B cell (primary cell): ENCODE measurements at regions not wholly inside any gene's neighbourhood (a gene's known extent, or its start where the extent isn't known, plus 50 kb on each side); places are given as distances from the start of the nearest gene placed in this dataset.

Experiments used
- ATAC-seq: fragments of 200-7000 bp; cut with Tn5 transposase; one replicate; pipeline ENCODE4 v1.10.0; 2021; ENCODE audit warnings: low read depth, mild to moderate bottlenecking, moderate number of reproducible peaks, moderate library complexity
- CTCF ChIA-PET: fragments of 350-600 bp; sonication (Branson Sonifier 250); formaldehyde crosslinking; loops from one replicate; lab custom pipeline; 2021; ENCODE audit warnings: antibody characterized with exemption, inconsistent platforms; lab: Charles Lee
- POLR2A ChIA-PET: fragments of 350-600 bp; sonication (Branson Sonifier 250); formaldehyde crosslinking; loops from one replicate; lab custom pipeline; 2021; ENCODE audit warnings: antibody characterized with exemption; lab: Charles Lee
- DNase-seq: peaks from one replicate; pipeline ENCODE4 v3.0.0; 2013
- H2AFZ ChIP-seq: 2 replicates; pipeline ENCODE4 v1.6.1; 2012; ENCODE audit warnings: mild to moderate bottlenecking, low read depth, low read length; ENCODE audit not compliant: insufficient read depth, poor library complexity, severe bottlenecking
- H3K27ac ChIP-seq, 2 donors: 1 replicate in 1 of 2; 2 replicates in 1 of 2; pipeline ENCODE4 v1.5.1; 2012 to 2013; ENCODE audit warnings: low read length in 2 of 2, mild to moderate bottlenecking in 2 of 2, moderate library complexity in 1 of 2
- H3K27me3 ChIP-seq, 4 experiments: fragments of 200-600 bp in 1 of 4; sonication (generic) in 1 of 4; replicated peaks in 1 of 4; 1 replicate in 2 of 4; 2 replicates in 2 of 4; pipeline versions ENCODE4 v1.6.1 to v1.7.0; 2013 to 2016; ENCODE audit warnings: low read length in 3 of 4, mild to moderate bottlenecking in 2 of 4, mixed read lengths in 1 of 4, moderate library complexity in 1 of 4; ENCODE audit not compliant: insufficient read depth in 4 of 4, control insufficient read depth in 3 of 4; ENCODE audit errors: control extremely low read depth in 1 of 4
- H3K36me3 ChIP-seq, 2 experiments: replicated peaks in 1 of 2; 1 replicate in 1 of 2; 2 replicates in 1 of 2; pipeline versions ENCODE4 v1.6.1 to v1.7.1; 2013; ENCODE audit warnings: low read length in 1 of 2; ENCODE audit not compliant: insufficient read depth in 2 of 2, control insufficient read depth in 1 of 2; ENCODE audit errors: control extremely low read depth in 1 of 2, extremely low read depth in 1 of 2
- H3K4me1 ChIP-seq, 2 donors: fragments of 200-600 bp in 1 of 2; sonication (generic) in 1 of 2; 1 replicate in 1 of 2; 2 replicates in 1 of 2; pipeline versions ENCODE4 v1.5.1 to v1.6.1; 2013 to 2017; ENCODE audit warnings: low read length in 2 of 2; ENCODE audit not compliant: control insufficient read depth in 2 of 2, insufficient read depth in 2 of 2
- H3K4me2 ChIP-seq: replicated peaks from 2 replicates; pipeline ENCODE3; 2012; ENCODE audit warnings: mild to moderate bottlenecking, low read depth, low read length; ENCODE audit not compliant: poor library complexity, severe bottlenecking
- H3K4me3 ChIP-seq, 5 experiments: fragments of 200-600 bp in 1 of 5; sonication (generic) in 1 of 5; 1 replicate in 3 of 5; 2 replicates in 2 of 5; pipeline versions ENCODE4 v1.5.1 to v1.7.0; 2011 to 2016; ENCODE audit warnings: low read length in 4 of 5, mild to moderate bottlenecking in 4 of 5, low read depth in 2 of 5, control low read depth in 1 of 5, moderate library complexity in 1 of 5; ENCODE audit not compliant: insufficient read depth in 1 of 5; ENCODE audit errors: control extremely low read depth in 1 of 5, extremely low read depth in 1 of 5
- H3K79me2 ChIP-seq: fragments of 200-600 bp; sonication (generic); one replicate; pipeline ENCODE4 v1.6.0; 2016; ENCODE audit warnings: low read length; ENCODE audit not compliant: control insufficient read depth, insufficient read depth
- H3K9ac ChIP-seq: fragments of 200-600 bp; sonication (generic); 2 replicates; pipeline ENCODE4 v1.6.1; 2017; ENCODE audit warnings: mild to moderate bottlenecking, low read length, moderate library complexity
- H3K9me3 ChIP-seq, 3 donors: one replicate each; pipeline versions ENCODE4 v1.6.1 to v1.7.1; 2013; ENCODE audit warnings: low read length in 2 of 3; ENCODE audit not compliant: control insufficient read depth in 2 of 3, insufficient read depth in 1 of 3; ENCODE audit errors: control extremely low read depth in 1 of 3
- H4K20me1 ChIP-seq: 2 replicates; pipeline ENCODE4 v1.6.0; 2012; ENCODE audit warnings: mild to moderate bottlenecking, low read length; ENCODE audit not compliant: insufficient read depth, control insufficient read depth, poor library complexity, severe bottlenecking
- H3K27ac Mint-ChIP-seq: one replicate; pipeline ENCODE4 v1.8.0; 2021; ENCODE audit warnings: mixed read lengths
- H3K27me3 Mint-ChIP-seq: one replicate; pipeline ENCODE4 v1.8.0; 2021; ENCODE audit warnings: mixed read lengths
- H3K4me1 Mint-ChIP-seq: one replicate; pipeline ENCODE4 v1.8.0; 2021; ENCODE audit warnings: mixed read lengths
- H3K4me3 Mint-ChIP-seq: one replicate; pipeline ENCODE4 v1.8.0; 2021; ENCODE audit warnings: mixed read lengths
- H3K9me3 Mint-ChIP-seq: one replicate; pipeline ENCODE4 v1.8.0; 2022; ENCODE audit warnings: mixed read lengths; ENCODE audit not compliant: insufficient read depth
- CTCF ChIP-seq: fragments of 200-600 bp; IDR thresholded peaks from one replicate; pipeline ENCODE4 v1.8.0; 2022; ENCODE audit warnings: antibody characterized with exemption, mild to moderate bottlenecking
- EZH2 ChIP-seq: IDR thresholded peaks from 2 replicates; pipeline ENCODE4 v1.6.1; 2012; ENCODE audit warnings: borderline replicate concordance, low read depth, mild to moderate bottlenecking, moderate library complexity, low read length; ENCODE audit not compliant: insufficient read depth, poor library complexity, severe bottlenecking
- WGBS: methylation state at CpG from one replicate; pipeline ENCODE4 v1.1.5; 2013; ENCODE audit warnings: missing lambda C conversion rate; ENCODE audit not compliant: insufficient coverage; 5-methylcytosine and 5-hydroxymethylcytosine counted together
- intact Hi-C: fragments of 100-400 bp; cut with micrococcal nuclease; formaldehyde crosslinking; loops from one replicate; pipeline ENCODE4 v1.10.0; 2022

GRCh38 chr2:21945658-21946057, 821.9 kb downstream of the TDRD15 start:
- H4K20me1 ChIP-seq: no peaks in the 10 kb centered on the region
- no peaks in the 10 kb centered on the region for H3K4me1 ChIP-seq
- no peak overlapping the region for H3K27ac ChIP-seq
- TF ChIP-seq CTCF (no peak), EZH2 (no peak)
- ChIA-PET CTCF (interaction anchor here (0.6 kb wide), 1 partner anchor 77 kb away, joined by 5 read pairs; no protein-coding TSS in a partner anchor), POLR2A (no interaction called here)
- ATAC-seq (no peak), DNase-seq (no peak)
- H3K36me3 ChIP-seq: no peaks in the 10 kb centered on the region
- no peaks in the 10 kb centered on the region for H3K79me2 ChIP-seq
- no peaks in the 10 kb centered on the region for H3K9me3 ChIP-seq
- no peak overlapping the region for H2AFZ ChIP-seq
- no peaks in the 10 kb centered on the region for H3K4me1 Mint-ChIP-seq
- WGBS: 75% methylated on average over 3 of the region's 3 CpGs
- H3K27me3 Mint-ChIP-seq: no peaks in the 10 kb centered on the region
- no peaks in the 10 kb centered on the region for H3K27me3 ChIP-seq
- H3K4me3 Mint-ChIP-seq: no peak overlapping the region
- H3K9ac ChIP-seq: no peak overlapping the region
- no peak overlapping the region for H3K4me3 ChIP-seq
- H3K9me3 Mint-ChIP-seq: peaks cover 6% of the 10 kb centered on the region
- intact Hi-C loops: no loop called here
- H3K27ac Mint-ChIP-seq: no peak overlapping the region
- no peak overlapping the region for H3K4me2 ChIP-seq

- intact Hi-C loops: no loop called here
- H2AFZ ChIP-seq: no peak overlapping the region
- Mint-ChIP-seq H3K4me3 (no peak overlapping the region), H3K27ac (no peak overlapping the region), H3K27me3 (no peaks in the 10 kb centered on the region), H3K9me3 (peaks cover 6% of the 10 kb centered on the region), H3K4me1 (no peaks in the 10 kb centered on the region)
- H3K36me3 ChIP-seq: no peaks in the 10 kb centered on the region
- no peak for TF ChIP-seq EZH2
- no peak for TF ChIP-seq CTCF
- H3K9me3 ChIP-seq: no peaks in the 10 kb centered on the region
- no peak overlapping the region for H3K27ac ChIP-seq
- ChIA-PET POLR2A (no interaction called here), CTCF (no interaction called here)
- no peaks in the 10 kb centered on the region for H3K4me1 ChIP-seq
- no peak for ATAC-seq
- H3K79me2 ChIP-seq: no peaks in the 10 kb centered on the region
- no peaks in the 10 kb centered on the region for H4K20me1 ChIP-seq
- no peak overlapping the region for H3K9ac ChIP-seq
- H3K27me3 ChIP-seq: no peaks in the 10 kb centered on the region
- no peak for DNase-seq
- H3K4me3 ChIP-seq: no peak overlapping the region
- 100% methylated on average over 3 of the region's 6 CpGs for WGBS
- no peak overlapping the region for H3K4me2 ChIP-seq
Observed at GRCh38 chr2:21947046-21947445, 823.3 kb downstream of the TDRD15 start.
